Sigmoid colon (tissue), 6 donors: ENCODE measurements at regions not wholly inside any gene's neighbourhood (a gene's known extent, or its start where the extent isn't known, plus 50 kb on each side); places are given as distances from the start of the nearest gene placed in this dataset.
"Not testable (repeated sequence)": the region's sequence is repeated elsewhere in the genome, so short reads cannot be mapped to it uniquely, and the experiment has no call there.

Experiments used
- DNase-seq: peaks from one replicate; pipeline ENCODE4 v3.0.0-alpha.2; 2019
- H3K27ac ChIP-seq, 4 donors: fragments of 200-600 bp; sonication (generic); one replicate each; pipeline ENCODE4 v1.5.1; 2016 to 2019; ENCODE audit warnings: mild to moderate bottlenecking in 1 of 4
- H3K27me3 ChIP-seq, 3 donors: fragments of 200-600 bp; sonication (generic); one replicate each; pipeline ENCODE4 v1.5.1; 2019; ENCODE audit warnings: mild to moderate bottlenecking in 1 of 3
- H3K36me3 ChIP-seq, 4 donors: fragments of 200-600 bp; sonication (generic); one replicate each; pipeline ENCODE4 v1.5.1; 2016 to 2019
- H3K4me1 ChIP-seq, 4 donors: fragments of 200-600 bp; sonication (generic); one replicate each; pipeline ENCODE4 v1.5.1; 2017 to 2019
- H3K4me3 ChIP-seq, 4 donors: fragments of 200-600 bp; sonication (generic); one replicate each; pipeline ENCODE4 v1.5.1; 2017 to 2019; ENCODE audit warnings: mild to moderate bottlenecking in 2 of 4, moderate library complexity in 1 of 4
- H3K9me3 ChIP-seq, 4 donors: fragments of 200-600 bp in 3 of 4; sonication (generic) in 3 of 4; one replicate each; pipeline versions ENCODE4 v1.5.1 to v1.6.1; 2013 to 2019
- EP300 ChIP-seq, 4 donors: sonication (generic); formaldehyde crosslinking; IDR thresholded peaks; one replicate each; pipeline ENCODE4 v1.6.1; 2017; ENCODE audit warnings: antibody characterized with exemption in 4 of 4
- POLR2A ChIP-seq, 2 donors: fragments of 450-650 bp; IDR thresholded peaks; one replicate each; pipeline ENCODE4 v1.6.1; 2016; ENCODE audit warnings: antibody characterized with exemption in 2 of 2, mild to moderate bottlenecking in 2 of 2, moderate library complexity in 2 of 2
- POLR2AphosphoS5 ChIP-seq, 4 donors: sonication (generic); formaldehyde crosslinking; IDR thresholded peaks; one replicate each; pipeline ENCODE4 v1.6.1; 2017; ENCODE audit warnings: antibody characterized with exemption in 4 of 4
- WGBS, 2 donors: extraction: QIAGEN DNeasy Blood & Tissue Kit; methylation state at CpG; one replicate each; pipeline ENCODE4 v1.1.7; 2013; 5-methylcytosine and 5-hydroxymethylcytosine counted together
- intact Hi-C: fragments of 100-400 bp; cut with DNase I; formaldehyde crosslinking; loops from one replicate; pipeline ENCODE4 v1.15.1; 2023
- TF ChIP-seq, protein P1 (sequence below), 4 experiments: fragments of 450-650 bp in 3 of 4; fragments of 200-600 bp in 1 of 4; IDR thresholded peaks; one replicate each; pipeline ENCODE4 v1.5.1; 2016 to 2019; ENCODE audit warnings: antibody characterized with exemption in 4 of 4, mild to moderate bottlenecking in 3 of 4, moderate library complexity in 2 of 4
- donor health status: healthy with polysubstance abuse.
- donor health status: healthy.

DNA sequence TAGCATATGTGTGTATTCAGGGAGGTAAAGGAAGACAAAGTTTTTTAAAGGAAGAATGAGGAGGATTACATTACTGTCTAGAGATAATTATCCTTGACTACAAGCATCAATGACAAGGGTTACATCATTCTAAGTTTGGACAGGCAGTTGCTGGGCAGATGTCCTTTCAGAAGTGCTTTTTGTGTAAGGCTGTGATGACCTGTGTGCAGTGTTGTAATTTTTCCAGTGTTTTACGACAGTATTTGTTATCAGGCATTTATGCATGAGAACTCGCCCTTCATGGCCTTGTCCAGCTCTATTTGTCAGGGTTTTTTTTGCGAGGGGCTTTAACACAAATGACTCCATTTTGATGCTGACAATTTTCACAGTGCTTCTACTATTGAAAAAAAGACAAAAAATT, 658.3 kb upstream of the NXPH2 start:
- intact Hi-C loops: no loop called here
- no peak for DNase-seq

DNA sequence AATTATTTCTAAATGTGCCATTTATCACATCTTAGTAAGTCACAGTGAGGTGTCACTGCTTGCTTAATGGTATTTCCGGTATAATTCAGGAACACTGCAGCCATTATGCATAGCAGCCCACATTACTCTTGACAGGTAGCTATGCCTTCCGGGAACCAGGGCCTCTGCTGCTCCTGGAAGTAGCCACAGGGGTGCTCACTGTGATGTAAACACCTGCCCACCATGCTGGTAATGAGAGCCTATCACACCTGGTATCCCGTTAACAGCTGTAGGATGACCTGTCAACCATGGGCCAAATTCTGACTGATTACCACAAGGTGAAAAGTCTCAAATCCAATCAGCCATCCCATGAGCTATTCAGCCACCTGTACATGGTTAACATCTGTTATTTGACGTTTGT, 647.0 kb upstream of the NXPH2 start:
- no peak for DNase-seq
- intact Hi-C loops: no loop called here
- Histone ChIP-seq H3K27me3 (no peaks in the 10 kb centered on the region), H3K27ac (no peak overlapping the region), H3K9me3 (no peaks in the 10 kb centered on the region), H3K4me1 (no peaks in the 10 kb centered on the region), H3K4me3 (no peak overlapping the region), H3K36me3 (no peaks in the 10 kb centered on the region)
- TF ChIP-seq POLR2AphosphoS5 (IDR thresholded peaks at IDR 0.05): no peak
- no peak for TF ChIP-seq POLR2A (IDR thresholded peaks at IDR 0.05)
- TF ChIP-seq, protein P1, sequence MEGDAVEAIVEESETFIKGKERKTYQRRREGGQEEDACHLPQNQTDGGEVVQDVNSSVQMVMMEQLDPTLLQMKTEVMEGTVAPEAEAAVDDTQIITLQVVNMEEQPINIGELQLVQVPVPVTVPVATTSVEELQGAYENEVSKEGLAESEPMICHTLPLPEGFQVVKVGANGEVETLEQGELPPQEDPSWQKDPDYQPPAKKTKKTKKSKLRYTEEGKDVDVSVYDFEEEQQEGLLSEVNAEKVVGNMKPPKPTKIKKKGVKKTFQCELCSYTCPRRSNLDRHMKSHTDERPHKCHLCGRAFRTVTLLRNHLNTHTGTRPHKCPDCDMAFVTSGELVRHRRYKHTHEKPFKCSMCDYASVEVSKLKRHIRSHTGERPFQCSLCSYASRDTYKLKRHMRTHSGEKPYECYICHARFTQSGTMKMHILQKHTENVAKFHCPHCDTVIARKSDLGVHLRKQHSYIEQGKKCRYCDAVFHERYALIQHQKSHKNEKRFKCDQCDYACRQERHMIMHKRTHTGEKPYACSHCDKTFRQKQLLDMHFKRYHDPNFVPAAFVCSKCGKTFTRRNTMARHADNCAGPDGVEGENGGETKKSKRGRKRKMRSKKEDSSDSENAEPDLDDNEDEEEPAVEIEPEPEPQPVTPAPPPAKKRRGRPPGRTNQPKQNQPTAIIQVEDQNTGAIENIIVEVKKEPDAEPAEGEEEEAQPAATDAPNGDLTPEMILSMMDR (IDR thresholded peaks at IDR 0.05): no peak
- TF ChIP-seq EP300 (IDR thresholded peaks at IDR 0.05): no peak
- 85 to 86% methylated on average over 4 of the region's 4 CpGs for WGBS, 2 donors

More for the DNA sequence above, 658.3 kb upstream of the NXPH2 start:
- 60 to 77% methylated on average over 3 of the region's 3 CpGs for WGBS, 2 donors
- Histone ChIP-seq H3K4me3 (no peak overlapping the region), H3K36me3 (no peaks in the 10 kb centered on the region), H3K9me3 (no peaks in the 10 kb centered on the region), H3K27ac (no peak overlapping the region), H3K4me1 (no peaks in the 10 kb centered on the region), H3K27me3 (no peaks in the 10 kb centered on the region)
- TF ChIP-seq POLR2AphosphoS5 (IDR thresholded peaks at IDR 0.05) (no peak), EP300 (IDR thresholded peaks at IDR 0.05) (no peak), POLR2A (IDR thresholded peaks at IDR 0.05) (no peak)

DNA sequence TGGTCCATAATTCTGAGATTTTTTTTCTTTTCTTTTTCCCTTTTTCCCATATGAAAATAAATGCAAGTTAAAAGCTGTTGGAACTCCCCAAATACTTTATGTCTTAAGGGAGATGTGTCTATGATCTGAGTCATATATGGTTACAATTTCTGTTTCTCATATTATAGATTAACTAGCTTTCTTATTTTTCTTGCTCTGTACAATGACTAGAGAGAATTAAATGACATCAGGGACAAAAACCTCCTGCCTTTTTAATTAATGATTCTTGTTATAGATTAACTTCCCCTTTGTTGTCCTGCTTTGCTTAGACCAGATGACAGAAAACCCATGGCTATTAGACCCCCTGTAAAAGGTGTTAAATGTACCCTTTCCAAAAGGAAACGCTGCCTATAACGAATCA, 643.9 kb upstream of the NXPH2 start:
- no peaks in the 10 kb centered on the region for H3K9me3 ChIP-seq
- 49 to 70% methylated on average over 2 of the region's 2 CpGs for WGBS, 2 donors
- intact Hi-C loops: no loop called here

DNA sequence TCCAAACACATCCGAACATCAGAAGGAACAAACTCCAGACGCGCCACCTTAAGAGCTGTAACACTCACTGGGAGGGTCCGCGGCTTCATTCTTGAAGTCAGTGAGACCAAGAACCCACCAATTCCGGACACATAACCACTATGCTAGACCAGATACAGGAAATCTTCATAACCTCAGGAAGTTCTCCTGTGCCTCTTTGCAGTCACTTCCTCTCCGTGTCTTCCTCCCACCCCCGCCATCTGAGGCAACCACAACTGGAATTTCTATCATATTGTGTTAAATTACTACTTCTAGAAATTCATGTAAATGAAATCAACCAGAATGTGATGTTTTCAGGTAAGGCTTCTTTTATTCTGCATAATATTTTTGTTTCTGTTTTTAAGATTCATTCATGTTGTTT, 631.0 kb upstream of the NXPH2 start:
- Histone ChIP-seq H3K4me3 (no peak overlapping the region), H3K36me3 (no peaks in the 10 kb centered on the region), H3K9me3 (no peaks in the 10 kb centered on the region), H3K27ac (no peak overlapping the region), H3K4me1 (no peaks in the 10 kb centered on the region), H3K27me3 (no peaks in the 10 kb centered on the region)
- intact Hi-C loops: no loop called here
- WGBS, 2 donors: 58 to 90% methylated on average over 8 of the region's 8 CpGs
- DNase-seq: no peak
- TF ChIP-seq POLR2AphosphoS5 (IDR thresholded peaks at IDR 0.05): no peak

More for the DNA sequence above, 643.9 kb upstream of the NXPH2 start:
- Histone ChIP-seq H3K27me3 (no peaks in the 10 kb centered on the region), H3K4me1 (no peaks in the 10 kb centered on the region), H3K4me3 (no peak overlapping the region), H3K27ac (no peak overlapping the region), H3K36me3 (no peaks in the 10 kb centered on the region)
- DNase-seq: no peak
- TF ChIP-seq POLR2AphosphoS5 (IDR thresholded peaks at IDR 0.05): no peak
- TF ChIP-seq POLR2A (IDR thresholded peaks at IDR 0.05): no peak
- TF ChIP-seq, protein P1 (IDR thresholded peaks at IDR 0.05): no peak
- TF ChIP-seq EP300 (IDR thresholded peaks at IDR 0.05): no peak

DNA sequence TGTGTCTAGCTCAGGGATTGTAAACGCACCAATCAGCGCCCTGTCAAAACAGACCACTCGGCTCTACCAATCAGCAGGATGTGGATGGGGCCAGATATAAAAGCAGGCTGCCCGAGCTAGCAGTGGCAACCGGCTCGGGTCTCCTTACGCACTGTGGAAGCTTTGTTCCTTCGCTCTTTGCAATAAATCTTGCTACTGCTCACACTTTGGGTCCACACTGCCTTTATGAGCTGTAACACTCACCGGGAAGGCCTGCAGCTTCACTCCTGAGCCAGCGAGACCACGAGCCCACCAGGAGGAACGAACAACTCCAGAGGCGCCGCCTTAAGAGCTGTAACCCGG, 630.6 kb upstream of the NXPH2 start:
- H3K27ac ChIP-seq, H3K4me3 ChIP-seq, intact Hi-C loops, H3K9me3 ChIP-seq, H3K27me3 ChIP-seq, DNase-seq, H3K4me1 ChIP-seq, H3K36me3 ChIP-seq: not testable (repeated sequence)
- WGBS, 2 donors: 69 to 90% methylated on average over 15 of the region's 15 CpGs

DNA sequence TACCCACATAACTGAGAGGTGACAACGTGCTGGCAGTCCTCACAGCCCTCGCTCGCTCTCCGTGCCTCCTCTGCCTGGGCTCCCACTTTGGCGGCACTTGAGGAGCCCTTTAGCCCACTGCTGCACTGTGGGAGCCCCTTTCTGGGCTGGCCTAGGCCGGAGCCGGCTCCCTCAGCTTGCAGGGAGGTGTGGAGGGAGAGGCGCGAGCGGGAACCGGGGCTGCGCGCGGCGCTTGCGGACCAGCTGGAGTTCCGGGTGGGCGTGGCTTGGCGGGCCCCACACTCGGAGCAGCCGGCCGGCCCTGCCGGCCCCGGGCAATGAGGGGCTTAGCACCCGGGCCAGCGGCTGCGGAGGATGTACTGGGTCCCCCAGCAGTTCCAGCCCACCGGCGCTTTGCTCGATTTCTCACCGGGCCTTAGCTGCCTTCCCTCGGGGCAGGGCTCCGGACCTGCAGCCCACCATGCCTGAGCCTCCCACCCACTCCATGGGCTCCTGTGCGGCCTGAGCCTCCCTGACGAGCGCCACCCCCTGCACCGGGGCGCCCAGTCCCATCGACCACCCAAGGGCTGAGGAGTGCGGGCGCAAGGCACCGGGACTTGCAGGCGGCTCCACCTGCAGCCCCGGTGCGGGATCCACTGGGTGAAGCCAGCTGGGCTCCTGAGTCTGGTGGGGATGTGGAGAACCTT, 630.1 kb upstream of the NXPH2 start:
- WGBS, 2 donors: 95% methylated on average over 45 of the region's 45 CpGs
- H3K27me3 ChIP-seq, DNase-seq, H3K36me3 ChIP-seq, H3K9me3 ChIP-seq, H3K27ac ChIP-seq, H3K4me3 ChIP-seq, H3K4me1 ChIP-seq, intact Hi-C loops: not testable (repeated sequence)

DNA sequence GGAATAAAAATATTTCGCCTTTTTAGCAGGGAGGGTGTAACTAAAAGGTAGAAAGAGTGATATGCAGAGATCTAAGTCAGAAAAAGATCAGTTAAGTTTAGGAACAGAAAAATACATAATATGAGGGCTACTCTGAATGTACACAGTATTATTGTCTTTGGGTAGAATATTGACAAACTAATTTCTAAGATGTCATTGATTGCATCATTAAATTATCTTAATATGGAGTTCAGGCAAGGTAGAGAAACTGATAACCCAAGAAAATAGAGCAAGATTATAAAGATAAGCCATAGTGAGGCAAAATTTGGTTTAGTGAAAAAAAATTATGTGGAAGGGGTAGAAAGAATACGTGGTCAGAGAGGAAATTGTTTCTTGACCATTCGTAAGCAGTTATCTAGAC, 629.0 kb upstream of the NXPH2 start:
- DNase-seq: no peak
- TF ChIP-seq EP300 (IDR thresholded peaks at IDR 0.05) (no peak), POLR2AphosphoS5 (IDR thresholded peaks at IDR 0.05) (no peak), POLR2A (IDR thresholded peaks at IDR 0.05) (no peak)
- TF ChIP-seq, protein P1 (IDR thresholded peaks at IDR 0.05): no peak
- H3K36me3 ChIP-seq: no peaks in the 10 kb centered on the region
- no peaks in the 10 kb centered on the region for H3K4me1 ChIP-seq
- no peak overlapping the region for H3K4me3 ChIP-seq
- no peak overlapping the region for H3K27ac ChIP-seq
- H3K27me3 ChIP-seq: no peaks in the 10 kb centered on the region
- intact Hi-C loops: no loop called here
- H3K9me3 ChIP-seq: no peaks in the 10 kb centered on the region
- WGBS, 2 donors: 47 to 82% methylated on average over 3 of the region's 3 CpGs
